SIG-M5 (cell line): ENCODE measurements at regions not wholly inside any gene's neighbourhood (a gene's known extent, or its start where the extent isn't known, plus 50 kb on each side); places are given as distances from the start of the nearest gene placed in this dataset.

Experiments used
- DNase-seq: peaks from one replicate; lab custom pipeline; 2025; lab: John Stamatoyannopoulos, UW

DNA sequence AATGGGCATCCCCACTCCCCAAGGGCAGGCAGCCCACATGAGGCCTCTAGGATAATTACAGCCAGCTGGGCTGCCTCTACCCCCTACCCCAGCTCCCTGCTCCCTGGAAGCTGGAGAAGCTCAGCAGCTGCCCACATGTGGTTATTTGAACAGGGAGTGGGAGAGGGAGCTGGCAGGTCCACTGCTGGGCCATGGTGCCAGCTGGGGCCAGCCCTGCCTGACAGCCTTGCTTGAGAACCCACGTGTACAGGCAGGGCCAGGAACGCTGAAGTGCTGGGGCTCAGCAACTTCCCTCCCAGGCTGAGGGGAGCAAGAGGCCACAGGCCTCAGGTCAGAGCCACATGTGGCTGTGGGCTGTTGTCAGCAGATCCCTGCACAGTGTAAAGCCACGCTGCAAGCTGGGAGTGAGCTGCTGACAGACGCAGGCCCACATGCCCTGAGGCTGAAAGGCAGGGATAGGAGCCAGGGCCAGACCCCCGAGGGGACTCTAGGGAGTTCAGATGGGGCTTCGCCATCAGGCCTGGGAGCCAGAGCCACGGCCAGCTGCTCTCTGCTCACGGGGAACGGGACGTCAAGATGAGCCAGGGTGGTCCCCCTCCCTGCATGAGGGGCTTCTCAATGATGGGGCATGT is 129.0 kb downstream of the SYF2 start:
- DNase-seq = no peak

GRCh38 chr1:25100151-25100833 is 132.0 kb downstream of the SYF2 start:
- DNase-seq = no peak

DNA sequence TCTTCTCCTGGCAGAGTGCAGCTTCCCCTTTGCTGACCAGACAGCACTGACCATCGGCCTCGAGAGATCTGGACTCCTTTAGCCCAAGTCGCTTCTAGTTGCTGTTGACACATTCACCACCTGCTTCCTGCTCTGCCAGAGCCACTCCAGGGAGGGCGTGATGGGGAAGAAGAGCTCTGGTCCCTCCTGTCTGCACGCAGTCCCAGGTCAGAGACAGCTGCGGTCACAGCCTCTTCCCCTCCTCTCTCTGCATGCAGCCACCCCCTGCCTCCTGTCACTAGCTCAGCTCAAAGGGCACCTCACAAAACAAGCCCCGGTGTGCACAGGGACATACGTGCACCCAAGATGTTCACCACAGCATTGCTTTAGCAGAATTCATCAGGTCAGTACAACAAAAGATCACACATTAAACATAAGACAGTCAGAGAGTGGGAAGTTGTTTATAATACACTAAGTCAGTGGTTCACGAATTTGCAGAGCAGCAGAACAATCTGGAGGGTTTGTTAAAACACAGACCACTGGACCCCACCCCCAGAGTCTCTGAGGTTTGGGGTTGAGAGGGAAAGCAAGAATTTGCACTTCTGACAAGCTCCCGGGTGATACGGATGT is 132.9 kb downstream of the SYF2 start:
- no peak for DNase-seq

- no peak for DNase-seq
Measured at GRCh38 chr1:25098717-25099116, 133.6 kb downstream of the SYF2 start.

DNA sequence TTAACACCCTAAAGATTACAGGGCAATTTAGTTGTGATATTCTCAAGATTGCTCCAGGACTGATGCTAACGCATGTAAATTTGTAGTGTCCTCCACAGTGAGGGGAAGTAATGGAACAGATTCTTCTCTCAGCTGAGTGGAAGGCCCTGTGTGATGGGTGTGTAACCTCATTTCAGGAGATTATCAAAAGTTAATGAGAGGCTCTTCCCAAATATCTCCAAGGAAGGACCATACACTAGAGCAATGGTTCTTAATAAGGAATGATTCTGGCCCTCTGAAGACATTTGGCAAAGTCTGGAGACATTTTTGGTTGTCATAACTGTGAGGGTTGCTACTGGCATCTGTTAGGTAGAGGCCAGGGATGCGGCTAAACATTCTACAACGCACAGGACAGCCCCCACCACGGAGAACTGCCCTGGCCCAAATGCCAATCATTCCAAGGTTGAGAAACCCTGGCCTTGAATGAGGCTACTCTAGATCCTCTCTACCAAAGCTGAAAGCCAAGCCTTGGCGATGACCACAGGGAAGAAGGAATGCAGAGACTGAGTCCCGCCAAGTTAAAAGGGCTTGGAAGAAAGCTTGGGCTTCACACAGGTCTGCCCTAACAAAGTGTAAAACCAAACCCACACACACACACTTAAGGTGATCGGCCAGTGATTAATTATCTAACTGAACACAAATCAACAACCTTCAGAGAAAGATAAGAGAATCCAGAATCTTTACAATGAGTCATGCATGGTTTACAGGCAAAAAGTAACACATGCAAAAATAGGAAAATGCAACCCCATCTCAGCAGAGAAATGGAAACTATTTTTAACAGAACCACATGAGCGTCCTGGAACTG is 135.8 kb downstream of the SYF2 start:
- DNase-seq = no peak

DNA sequence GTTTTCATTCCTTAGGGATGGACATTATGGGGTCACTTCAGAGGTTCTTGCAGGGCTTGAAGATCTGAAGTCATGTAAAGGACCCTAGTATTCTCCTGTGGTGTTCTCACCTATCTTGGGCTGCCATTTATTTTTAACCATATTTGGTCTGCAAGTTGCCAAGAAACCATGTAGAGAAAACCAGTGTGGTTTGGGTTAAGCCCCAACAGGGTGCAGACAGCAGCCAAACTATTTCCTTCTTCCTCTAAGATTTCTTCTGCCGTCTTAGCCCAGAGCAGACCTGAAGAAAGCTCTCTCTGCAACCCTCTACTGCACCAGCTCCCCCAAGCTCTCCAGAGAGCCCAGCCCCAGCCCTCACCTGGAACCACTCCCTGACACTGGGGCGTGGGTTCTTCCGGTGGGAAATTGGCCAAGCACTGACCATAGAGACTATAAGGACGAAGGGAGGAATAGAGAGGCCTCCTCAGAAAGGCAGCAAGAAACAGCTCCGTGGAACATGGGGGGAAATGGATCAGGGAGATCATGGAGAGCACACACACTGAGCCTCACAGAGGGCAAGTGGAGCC is 136.6 kb downstream of the SYF2 start:
- no peak for DNase-seq

DNA sequence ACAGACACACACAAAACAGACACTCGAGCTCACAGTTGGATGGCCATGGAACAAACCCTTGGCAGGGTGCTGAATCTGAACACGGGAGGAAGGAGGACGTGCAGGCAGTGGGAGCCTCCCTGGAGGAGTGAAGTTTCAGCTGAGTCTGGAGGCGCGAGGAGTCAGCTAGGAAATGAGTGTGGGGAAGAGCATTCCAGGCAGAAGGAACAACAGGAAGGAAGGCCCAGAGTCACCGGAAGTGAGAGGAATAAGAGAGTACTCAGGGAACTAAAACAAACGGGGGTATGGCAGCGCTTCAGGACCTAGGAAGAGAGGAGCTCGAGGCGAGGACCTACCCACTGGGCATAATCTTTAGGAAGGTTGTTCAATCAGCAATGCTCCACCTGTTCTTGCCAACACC is 137.3 kb downstream of the SYF2 start:
- no peak for DNase-seq

DNA sequence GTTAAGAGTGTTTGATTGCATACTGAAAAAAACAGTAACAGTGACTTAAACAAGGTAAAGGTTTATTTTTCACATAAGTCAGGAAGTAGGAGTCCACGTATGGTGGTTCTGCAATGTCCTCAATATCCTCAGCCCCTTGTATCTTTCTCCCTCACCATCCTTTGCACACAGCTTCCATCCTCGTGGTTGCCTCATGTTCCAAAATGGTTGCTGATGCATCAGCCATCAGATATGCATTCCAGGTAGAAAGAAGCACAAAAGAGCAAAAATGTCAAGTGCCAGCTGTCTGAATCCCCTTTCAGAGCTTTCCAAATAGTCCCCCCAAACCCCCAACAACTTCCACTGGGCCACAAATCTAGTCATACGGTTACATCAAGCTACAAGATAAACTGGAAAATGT is 138.1 kb downstream of the SYF2 start:
- DNase-seq = no peak

DNA sequence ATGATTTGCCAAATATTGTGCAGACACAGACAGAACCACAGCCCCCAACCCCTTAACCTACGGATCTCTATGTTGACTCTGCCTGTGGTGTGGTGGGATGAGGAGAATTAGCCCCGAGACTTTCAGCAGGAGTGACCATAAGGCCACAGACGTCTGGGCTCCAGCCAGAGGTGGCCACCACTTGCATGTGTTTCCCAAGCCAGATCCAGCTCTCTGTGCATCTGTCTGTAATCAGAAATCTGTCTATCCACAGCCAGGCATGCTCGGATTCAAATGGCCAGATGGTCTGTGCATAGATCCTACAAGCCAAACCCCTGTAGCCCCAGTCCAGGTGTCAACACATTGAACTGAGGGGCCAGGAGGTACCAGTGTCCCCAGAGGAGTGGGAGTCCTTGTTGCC is 140.6 kb downstream of the SYF2 start:
- no peak for DNase-seq

- no peak for DNase-seq
Measured at GRCh38 chr1:25090707-25091422, 141.4 kb downstream of the SYF2 start.

- no peak for DNase-seq
Measured at GRCh38 chr1:25089772-25090171, 142.5 kb downstream of the SYF2 start.

GRCh38 chr1:25088946-25089345 is 143.4 kb downstream of the SYF2 start:
- DNase-seq = no peak

DNA sequence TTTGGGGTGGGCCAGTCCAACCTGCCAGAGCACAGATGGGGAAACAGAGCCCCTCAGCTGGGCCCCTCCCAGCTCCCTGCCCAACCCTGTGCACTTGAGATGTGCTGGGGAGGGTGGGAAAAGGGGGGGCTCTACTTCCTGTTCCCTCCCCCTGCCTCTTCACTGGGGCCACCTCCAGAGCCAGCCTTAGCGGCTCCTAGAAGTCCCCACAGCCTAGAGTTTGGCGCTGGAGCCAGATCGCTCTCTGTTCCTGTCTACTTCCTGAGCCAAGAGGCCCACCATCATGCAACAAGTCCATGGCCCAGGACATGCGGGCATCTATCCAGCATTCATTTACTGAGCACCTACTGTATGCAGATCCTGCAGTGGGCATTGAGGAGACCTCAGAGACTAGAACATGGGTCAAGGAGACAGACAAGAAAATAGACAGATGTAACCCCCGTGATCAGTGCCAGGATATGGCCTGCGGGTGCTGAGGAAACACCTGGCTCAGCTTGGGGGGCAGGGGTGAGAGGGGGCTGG is 144.1 kb downstream of the SYF2 start:
- no peak for DNase-seq

GRCh38 chr1:25086518-25087079 is 145.7 kb downstream of the SYF2 start:
- no peak for DNase-seq

DNA sequence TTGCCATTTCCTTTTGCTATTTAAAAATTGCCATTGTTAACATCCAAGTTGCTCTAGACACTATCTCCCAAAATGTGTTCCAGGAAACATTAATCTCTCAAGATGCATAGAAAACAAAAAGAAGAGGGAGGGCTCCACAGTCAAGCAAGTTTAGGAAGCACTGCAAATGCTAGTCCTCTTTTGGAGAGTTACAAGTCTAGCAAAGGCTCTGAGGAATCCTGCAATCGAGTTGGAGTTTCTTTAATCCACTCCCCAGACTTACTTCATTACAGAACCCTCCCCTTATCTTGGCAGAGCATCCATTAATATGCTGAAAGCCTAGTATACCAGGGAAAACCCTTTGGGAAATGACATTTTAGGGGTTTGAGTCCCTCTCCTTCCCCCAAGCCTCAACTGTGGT is 147.9 kb downstream of the SYF2 start:
- no peak for DNase-seq

DNA sequence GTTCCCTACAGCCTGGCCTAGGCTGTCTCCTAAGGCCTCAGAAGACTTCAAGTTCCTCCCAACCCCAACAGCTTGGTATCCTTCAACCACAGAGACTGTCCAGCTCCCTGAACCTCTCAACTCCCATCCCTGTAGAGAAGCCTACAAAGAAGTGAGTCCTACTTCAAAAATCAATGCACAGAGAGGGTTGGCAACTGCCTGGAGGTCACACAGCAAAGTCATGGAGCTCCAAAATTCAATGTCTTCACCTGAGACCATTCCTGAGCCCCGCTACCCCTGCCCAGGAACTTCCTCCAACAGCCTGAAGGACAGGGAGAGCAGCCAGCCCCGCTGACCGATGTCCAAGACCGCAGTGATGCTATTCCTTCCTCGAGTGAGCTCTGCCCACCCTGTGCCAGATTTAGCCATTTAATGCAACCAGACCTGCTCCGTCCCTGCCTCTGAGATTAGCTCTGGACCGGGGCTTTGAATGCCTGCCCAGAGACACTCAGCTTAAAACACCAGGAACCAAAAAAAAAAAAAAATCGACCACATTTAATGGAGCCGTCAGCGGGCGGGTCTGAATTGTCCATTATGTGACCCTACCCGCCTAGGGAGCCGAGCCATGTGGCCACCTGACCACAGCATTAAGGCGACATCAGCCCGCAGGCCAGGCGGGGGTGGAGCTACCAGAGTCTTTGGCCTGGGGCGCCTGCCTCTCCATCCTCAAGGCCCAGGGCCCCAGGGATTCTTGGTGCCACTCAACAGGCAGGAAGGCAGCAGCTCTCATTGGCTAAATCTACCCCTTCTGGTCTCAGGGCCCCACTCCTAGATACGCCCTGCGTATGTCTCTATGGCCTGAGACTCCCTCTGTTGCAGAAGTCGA is 148.6 kb downstream of the SYF2 start:
- DNase-seq = no peak

- no peak for DNase-seq
Measured at GRCh38 chr1:25082995-25083394, 149.3 kb downstream of the SYF2 start.

DNA sequence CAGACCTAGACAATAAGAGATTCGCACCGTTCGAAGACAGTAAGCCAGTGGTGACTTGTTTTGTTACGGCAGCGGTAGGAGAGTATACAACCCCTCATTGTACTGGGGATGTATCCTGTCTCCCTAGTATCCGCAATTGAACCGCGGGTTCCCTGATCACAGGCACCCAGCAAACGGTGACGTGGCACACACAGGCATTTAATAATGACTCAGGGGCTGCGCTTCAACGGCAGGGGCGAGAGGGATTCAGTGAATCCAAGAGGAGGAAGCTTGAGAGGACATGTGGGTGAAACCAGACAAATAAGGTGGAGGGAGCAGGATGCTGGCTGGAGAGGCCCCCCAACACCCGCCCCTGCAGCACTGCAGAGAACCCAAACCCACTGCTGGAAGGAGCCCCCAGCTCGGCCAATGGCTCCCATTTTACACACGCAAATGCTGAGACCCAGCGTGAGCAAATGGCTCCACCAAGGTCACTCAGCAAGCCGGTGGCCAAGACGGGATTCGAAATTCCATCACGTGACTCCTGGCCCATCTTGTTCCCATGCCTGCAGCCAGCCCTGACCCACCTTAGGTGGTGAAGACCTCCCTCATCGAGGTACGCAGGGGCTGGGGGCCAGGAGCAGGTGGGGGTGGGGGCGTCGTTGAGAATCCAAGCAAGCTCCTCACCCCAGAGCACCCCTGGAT is 149.9 kb downstream of the SYF2 start:
- DNase-seq = no peak

- DNase-seq = no peak
Measured at GRCh38 chr1:25081496-25081895, 150.8 kb downstream of the SYF2 start.
